Fibroblast of mammary gland (primary cell): ENCODE measurements at regions not wholly inside any gene's neighbourhood (a gene's known extent, or its start where the extent isn't known, plus 50 kb on each side); places are given as distances from the start of the nearest gene placed in this dataset.

Experiments used
- DNase-seq: peaks from one replicate; pipeline ENCODE4 v3.0.0-alpha.2; 2010; ENCODE audit warnings: low read depth
- H3K4me3 ChIP-seq: 2 replicates; pipeline ENCODE4 v1.5.1; 2011; ENCODE audit warnings: low read depth, mild to moderate bottlenecking, low read length, moderate library complexity; ENCODE audit not compliant: control insufficient read depth
- TF ChIP-seq, protein P1 (sequence below): conservative IDR thresholded peaks from 2 replicates; pipeline ENCODE4 v1.5.1; 2011; ENCODE audit warnings: low read depth, low read length, inconsistent platforms; ENCODE audit not compliant: control insufficient read depth, insufficient read depth

DNA sequence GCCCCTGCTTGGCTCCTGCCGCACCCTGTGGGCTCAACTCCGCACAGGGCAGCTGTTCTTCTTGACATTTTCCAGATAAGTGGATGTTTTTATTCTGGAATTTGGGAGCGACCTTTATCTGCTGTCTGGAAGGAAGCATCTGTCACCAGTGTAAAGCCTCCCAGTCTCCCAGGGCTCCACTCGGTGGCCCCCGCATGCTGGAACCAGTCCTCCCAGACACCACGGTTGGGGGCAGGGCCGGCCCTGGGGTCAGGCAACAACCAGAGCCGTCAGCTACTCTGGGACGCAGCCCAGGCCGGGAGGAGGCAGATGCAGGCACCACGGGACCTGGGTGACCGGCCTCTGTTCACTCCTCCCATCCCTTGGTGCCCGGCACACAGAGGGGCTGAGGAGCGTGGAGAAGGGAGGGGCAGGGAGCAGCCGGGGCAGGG, 92.8 kb upstream of the ADAMTS2 start:
- H3K4me3 ChIP-seq, result no peak overlapping the region
- no peak for DNase-seq
- TF ChIP-seq, protein P1, sequence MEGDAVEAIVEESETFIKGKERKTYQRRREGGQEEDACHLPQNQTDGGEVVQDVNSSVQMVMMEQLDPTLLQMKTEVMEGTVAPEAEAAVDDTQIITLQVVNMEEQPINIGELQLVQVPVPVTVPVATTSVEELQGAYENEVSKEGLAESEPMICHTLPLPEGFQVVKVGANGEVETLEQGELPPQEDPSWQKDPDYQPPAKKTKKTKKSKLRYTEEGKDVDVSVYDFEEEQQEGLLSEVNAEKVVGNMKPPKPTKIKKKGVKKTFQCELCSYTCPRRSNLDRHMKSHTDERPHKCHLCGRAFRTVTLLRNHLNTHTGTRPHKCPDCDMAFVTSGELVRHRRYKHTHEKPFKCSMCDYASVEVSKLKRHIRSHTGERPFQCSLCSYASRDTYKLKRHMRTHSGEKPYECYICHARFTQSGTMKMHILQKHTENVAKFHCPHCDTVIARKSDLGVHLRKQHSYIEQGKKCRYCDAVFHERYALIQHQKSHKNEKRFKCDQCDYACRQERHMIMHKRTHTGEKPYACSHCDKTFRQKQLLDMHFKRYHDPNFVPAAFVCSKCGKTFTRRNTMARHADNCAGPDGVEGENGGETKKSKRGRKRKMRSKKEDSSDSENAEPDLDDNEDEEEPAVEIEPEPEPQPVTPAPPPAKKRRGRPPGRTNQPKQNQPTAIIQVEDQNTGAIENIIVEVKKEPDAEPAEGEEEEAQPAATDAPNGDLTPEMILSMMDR, result no peak

- DNase-seq, result no peak
- TF ChIP-seq, protein P1, result no peak
- H3K4me3 ChIP-seq, result no peak overlapping the region
Observed at GRCh38 chr5:179437341-179438001, 92.2 kb upstream of the ADAMTS2 start.

DNA sequence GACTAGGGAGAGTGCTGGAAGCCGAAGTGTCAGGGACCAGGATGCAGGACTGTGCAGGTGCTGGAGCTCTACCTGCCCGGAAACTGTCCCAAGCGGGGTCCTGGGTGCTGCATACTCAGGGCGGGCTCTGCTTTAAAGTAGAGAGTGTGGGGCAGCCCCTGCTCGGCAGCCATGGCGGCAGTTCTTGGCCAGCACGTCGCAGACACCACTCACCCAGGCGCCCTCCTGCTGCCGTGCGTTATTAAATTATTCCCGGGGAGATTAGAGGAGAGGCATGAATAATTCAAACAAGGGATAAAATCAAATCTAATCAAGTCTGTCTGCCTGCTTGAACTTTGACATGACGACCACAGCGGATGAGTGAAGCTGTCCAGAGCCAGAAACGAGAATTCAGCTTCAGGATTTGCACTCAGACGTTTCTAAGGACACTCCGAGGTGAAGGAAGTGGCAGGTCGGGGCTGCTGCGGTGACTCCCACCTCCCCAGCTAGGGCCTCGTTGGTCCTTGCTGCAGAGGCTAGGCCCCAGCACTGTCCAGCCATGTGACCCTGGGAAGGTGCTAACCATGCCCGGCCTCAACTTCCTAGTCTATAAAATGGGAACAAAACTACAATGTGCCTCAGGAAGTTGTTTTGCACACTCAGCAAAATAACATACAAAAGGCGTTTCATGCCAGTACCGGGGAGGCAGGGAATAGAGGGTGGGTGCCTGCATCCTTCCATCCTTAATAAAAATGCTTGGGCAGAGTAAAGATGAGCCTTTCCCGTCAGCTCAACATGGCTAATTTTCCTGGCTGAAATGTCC, 91.3 kb upstream of the ADAMTS2 start:
- TF ChIP-seq, protein P1, result no peak
- H3K4me3 ChIP-seq, result no peak overlapping the region
- no peak for DNase-seq

DNA sequence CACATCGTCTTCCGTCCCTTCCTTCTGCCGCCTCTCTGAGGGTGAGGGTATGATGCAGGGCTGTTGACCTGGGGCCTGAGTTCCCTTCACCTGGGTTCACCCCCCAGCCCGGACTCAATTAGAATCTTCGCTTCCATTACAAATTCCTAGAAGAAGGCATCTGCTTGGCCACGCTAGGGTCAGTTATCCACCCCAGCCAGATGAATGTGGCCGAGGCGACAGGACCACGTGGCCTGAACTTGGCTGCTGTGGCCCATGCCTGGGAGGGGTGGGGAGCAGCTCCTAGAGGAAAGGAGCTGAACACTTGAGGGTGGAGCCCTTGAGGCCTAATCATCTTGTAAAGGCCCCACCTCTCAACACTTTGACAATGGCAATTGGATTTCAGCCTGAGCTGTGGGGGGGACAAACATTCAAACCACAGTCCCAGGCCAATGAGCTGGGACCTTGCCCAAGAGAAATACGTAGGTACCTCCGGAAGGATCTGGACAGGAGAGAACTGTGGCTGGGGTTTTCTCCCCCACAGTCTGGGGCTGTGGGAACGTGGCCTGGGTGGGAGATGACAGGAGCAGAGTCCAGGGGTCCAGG, 90.6 kb upstream of the ADAMTS2 start:
- TF ChIP-seq, protein P1, result no peak
- H3K4me3 ChIP-seq, result no peak overlapping the region
- DNase-seq, result no peak

- H3K4me3 ChIP-seq, result no peak overlapping the region
Observed at GRCh38 chr5:179435181-179435580, 89.9 kb upstream of the ADAMTS2 start.

DNA sequence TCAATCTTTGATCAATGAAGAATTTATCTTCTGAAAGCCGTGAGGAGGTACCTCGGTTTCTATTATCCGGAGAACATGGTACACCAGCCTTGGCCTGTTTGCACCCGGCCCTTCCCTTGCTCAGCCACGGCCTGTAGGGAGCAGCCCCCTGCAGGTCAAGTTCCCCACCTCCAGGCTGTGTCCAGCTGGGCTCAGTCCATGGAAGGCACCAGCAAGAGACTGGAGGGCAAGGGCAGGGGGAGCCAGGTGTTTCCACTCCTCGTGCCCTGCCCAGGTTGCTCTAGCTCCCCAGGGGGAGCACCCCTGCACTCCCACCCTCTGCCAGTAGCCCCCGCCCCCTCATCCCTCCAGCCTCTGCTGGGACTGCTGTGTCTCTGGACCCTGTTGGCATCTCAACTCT, 87.3 kb upstream of the ADAMTS2 start:
- DNase-seq, result no peak
- TF ChIP-seq, protein P1, result no peak
- no peak overlapping the region for H3K4me3 ChIP-seq

More at GRCh38 chr5:179435181-179435580, 89.9 kb upstream of the ADAMTS2 start:
- DNase-seq, result no peak
- TF ChIP-seq, protein P1, result no peak
